Stimulated activated naive CD4-positive, alpha-beta T cell treated with Interleukin-2 at 50 U/mL for 16 hours (primary cell): ENCODE measurements at regions not wholly inside any gene's neighbourhood (a gene's known extent, or its start where the extent isn't known, plus 50 kb on each side); places are given as distances from the start of the nearest gene placed in this dataset.
"Not testable (repeated sequence)": the region's sequence is repeated elsewhere in the genome, so short reads cannot be mapped to it uniquely, and the experiment has no call there.

ENCODE experiments used
- DNase-seq: peaks from one replicate; lab custom pipeline; 2025; lab: John Stamatoyannopoulos, UW

- no peak for DNase-seq
Observed at GRCh38 chr3:31100519-31100918, 206.1 kb upstream of the GADL1 start.

DNA sequence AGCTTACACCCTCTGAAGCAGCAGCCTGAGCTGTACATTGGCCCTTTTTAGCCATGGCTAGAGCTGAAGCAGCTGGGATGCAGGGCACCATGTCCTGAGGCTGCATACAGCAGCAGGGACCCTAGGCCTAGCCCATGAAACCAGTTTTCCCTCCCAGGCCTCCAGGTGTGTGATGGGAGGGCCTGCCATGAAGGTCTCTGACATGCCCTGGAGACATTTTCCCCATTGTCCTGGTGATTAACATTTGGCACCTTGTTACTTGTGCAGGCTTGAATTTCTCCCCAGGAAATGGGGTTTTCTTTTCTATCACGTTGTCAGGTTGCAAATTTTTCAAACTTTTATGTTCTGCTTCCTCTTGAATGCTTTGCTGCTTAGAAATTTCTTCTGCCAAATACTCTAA is 206.8 kb upstream of the GADL1 start:
- not testable (repeated sequence) for DNase-seq

GRCh38 chr3:31102196-31102879 is 207.9 kb upstream of the GADL1 start:
- DNase-seq, result peak; percentile 46

GRCh38 chr3:31103181-31103580 is 208.7 kb upstream of the GADL1 start:
- DNase-seq, result no peak

DNA sequence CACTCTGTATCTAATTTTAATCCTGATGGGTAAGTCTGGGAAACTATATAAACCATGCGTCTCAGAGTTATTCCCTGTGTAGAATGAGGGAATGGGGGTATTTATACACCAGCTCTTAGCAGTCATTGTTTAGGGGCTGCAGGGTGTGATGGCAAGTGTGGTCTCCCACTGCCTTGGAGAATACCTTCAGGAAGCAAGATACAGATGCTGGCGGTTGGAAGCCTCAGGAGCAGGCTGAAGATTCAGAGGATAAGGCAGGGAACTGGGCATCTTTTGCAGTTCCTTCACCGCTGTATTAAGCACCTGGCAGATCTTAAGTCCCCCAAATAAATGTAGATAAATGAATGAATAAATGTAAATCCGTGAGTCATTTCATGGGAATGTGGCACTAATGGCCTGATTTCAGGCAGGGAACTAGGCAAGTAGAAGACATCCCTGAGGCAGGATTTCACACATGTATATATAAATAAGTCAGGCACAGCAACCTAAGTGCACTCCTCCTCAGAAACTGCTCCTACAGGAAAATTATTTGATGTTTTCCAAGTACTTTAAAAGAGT is 209.2 kb upstream of the GADL1 start:
- no peak for DNase-seq

GRCh38 chr3:31105011-31105410 is 210.6 kb upstream of the GADL1 start:
- DNase-seq, result no peak

DNA sequence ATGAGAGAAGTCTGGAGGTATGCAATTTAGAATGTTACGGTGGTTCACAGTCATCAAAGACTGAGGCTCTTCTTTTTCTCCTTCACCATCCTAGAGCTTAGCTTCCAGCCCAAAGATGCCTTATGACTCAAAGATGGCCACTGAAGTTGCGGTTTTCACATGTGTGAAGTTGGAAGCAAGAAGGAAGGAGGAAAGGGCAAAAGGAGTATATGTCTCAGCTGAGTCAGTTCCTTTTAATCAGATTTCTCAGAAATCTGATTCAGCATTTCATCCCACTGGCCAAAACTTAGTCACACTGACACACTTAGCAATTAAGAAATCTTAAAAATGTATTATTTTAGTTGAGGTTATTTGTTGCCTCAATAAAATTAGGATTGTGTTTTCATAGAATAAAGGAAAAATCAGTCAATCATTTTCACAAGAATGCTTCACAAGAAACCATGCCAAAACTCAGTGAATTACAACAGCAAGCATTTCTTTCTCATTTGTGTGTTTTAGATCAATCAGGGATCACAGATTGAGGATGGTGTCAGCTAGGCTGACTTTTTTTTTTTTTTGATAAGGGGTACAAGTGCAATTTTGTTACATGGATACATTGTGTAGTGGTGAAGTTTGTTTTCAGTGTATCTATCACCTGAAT is 211.1 kb upstream of the GADL1 start:
- DNase-seq, result no peak

DNA sequence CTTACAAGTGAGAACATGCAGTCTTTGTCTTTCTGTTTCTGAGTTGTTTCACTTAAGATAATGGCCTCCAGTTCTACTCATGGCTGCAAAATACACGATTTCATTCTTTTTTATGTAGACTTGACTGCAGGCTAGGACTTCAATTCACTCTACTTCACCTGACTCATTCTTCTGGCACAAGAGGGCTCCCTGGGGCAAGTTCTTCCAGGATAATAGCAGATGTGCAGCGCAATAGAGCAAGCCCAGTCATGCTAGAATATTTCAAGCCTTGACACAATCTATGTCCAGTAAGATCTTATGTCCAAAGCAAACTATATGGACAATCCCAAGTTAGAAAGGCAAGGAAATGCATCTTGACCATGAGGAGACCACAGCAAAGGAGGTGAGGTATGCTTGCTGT is 211.7 kb upstream of the GADL1 start:
- no peak for DNase-seq

DNA sequence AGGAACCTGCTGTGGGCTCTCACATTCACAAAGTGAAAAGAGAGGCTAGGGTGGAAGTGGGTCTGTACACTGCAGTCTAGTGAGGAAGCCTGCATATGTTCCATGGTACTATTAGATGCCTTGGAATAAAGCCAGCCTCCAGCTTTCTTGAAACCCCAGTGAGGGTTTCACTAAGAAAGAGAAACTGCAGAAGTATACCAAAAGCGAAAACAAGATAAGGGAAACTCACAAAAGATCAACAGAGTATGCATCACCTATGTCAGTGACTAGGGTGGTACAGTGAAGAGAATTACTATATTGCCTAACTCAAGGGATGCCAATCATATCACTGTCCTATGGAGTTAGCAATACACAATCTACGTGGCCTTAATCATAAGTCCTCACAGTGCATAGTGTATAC is 212.5 kb upstream of the GADL1 start:
- no peak for DNase-seq

GRCh38 chr3:31114929-31115283 is 220.4 kb upstream of the GADL1 start:
- DNase-seq, result no peak

- not testable (repeated sequence) for DNase-seq
Observed at GRCh38 chr3:31115531-31115930, 221.1 kb upstream of the GADL1 start.

- DNase-seq, result no peak
Observed at GRCh38 chr3:31116651-31117050, 222.2 kb upstream of the GADL1 start.

GRCh38 chr3:31117854-31118253 is 223.4 kb upstream of the GADL1 start:
- no peak for DNase-seq

GRCh38 chr3:31124373-31124772 is 229.9 kb upstream of the GADL1 start:
- no peak for DNase-seq

- DNase-seq, result no peak
Observed at GRCh38 chr3:31125413-31126020, 231.1 kb upstream of the GADL1 start.

- DNase-seq, result no peak
Observed at GRCh38 chr3:31129241-31129640, 234.8 kb upstream of the GADL1 start.

GRCh38 chr3:31132132-31132769 is 237.8 kb upstream of the GADL1 start:
- no peak for DNase-seq

- DNase-seq, result no peak
Observed at GRCh38 chr3:31133541-31133940, 239.1 kb upstream of the GADL1 start.

DNA sequence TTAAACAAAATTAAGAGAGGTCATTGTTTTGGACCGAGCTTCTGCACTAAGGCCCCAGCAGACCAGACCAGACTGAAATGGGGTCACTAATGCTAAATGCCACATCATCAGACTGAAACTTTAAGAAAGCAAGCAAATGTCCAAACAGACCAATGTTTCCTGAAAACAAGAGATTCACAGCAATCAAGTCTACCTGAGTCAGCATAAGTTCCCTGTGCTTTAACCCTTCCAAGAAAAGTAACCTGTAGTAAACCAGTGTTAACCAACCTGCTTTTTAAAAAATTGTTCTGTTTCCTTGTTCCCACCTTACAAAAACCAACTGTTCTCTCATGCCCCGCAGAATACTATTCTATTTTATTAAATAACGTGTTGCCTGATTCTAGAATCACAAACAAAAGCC is 241.1 kb upstream of the GADL1 start:
- no peak for DNase-seq

GRCh38 chr3:31137718-31138465 is 243.4 kb upstream of the GADL1 start:
- DNase-seq, result no peak

- no peak for DNase-seq
Observed at GRCh38 chr3:31140470-31140869, 246.0 kb upstream of the GADL1 start.

GRCh38 chr3:31142139-31142538 is 247.7 kb upstream of the GADL1 start:
- DNase-seq, result no peak
